Prostate gland (tissue), 2 donors: ENCODE measurements at regions not wholly inside any gene's neighbourhood (a gene's known extent, or its start where the extent isn't known, plus 50 kb on each side); places are given as distances from the start of the nearest gene placed in this dataset.
"Not testable (repeated sequence)": the region's sequence is repeated elsewhere in the genome, so short reads cannot be mapped to it uniquely, and the experiment has no call there.

ENCODE experiments used
- DNase-seq: peaks from one replicate; pipeline ENCODE4 v3.0.0-alpha.2; 2019; ENCODE audit warnings: low spot score
- H3K27ac ChIP-seq, 2 donors: fragments of 200-600 bp; sonication (generic); 2 replicates each; pipeline ENCODE4 v1.5.1; 2017 to 2019
- H3K27me3 ChIP-seq: fragments of 200-600 bp; sonication (generic); replicated peaks from 2 replicates; pipeline ENCODE4 v1.5.1; 2019; ENCODE audit not compliant: insufficient read depth
- H3K36me3 ChIP-seq, 2 donors: fragments of 200-600 bp; sonication (generic); 1 replicate in 1 of 2; 2 replicates in 1 of 2; pipeline versions ENCODE4 v1.5.1 to v1.8.1; 2017 to 2019
- H3K4me1 ChIP-seq: fragments of 200-600 bp; sonication (generic); replicated peaks from 2 replicates; pipeline ENCODE4 v1.5.1; 2019
- H3K4me3 ChIP-seq, 2 donors: fragments of 200-600 bp; sonication (generic); 2 replicates each; pipeline ENCODE4 v1.5.1; 2017 to 2019
- H3K9me3 ChIP-seq: fragments of 200-600 bp; sonication (generic); 2 replicates; pipeline ENCODE4 v1.5.1; 2017
- POLR2A ChIP-seq: fragments of 450-650 bp; IDR thresholded peaks from one replicate; pipeline ENCODE4 v1.6.1; 2016; ENCODE audit warnings: antibody characterized with exemption, mild to moderate bottlenecking
- POLR2AphosphoS5 ChIP-seq: sonication (generic); formaldehyde crosslinking; IDR thresholded peaks from one replicate; pipeline ENCODE4 v1.6.1; 2017; ENCODE audit warnings: antibody characterized with exemption
- WGBS: methylation state at CpG from one replicate; pipeline ENCODE4 v1.1.5; 2018; 5-methylcytosine and 5-hydroxymethylcytosine counted together
- intact Hi-C: fragments of 100-400 bp; cut with DNase I; formaldehyde crosslinking; loops from one replicate; pipeline ENCODE4 v1.14.2; 2022
- TF ChIP-seq, protein P1 (sequence below), 4 experiments: fragments of 200-600 bp in 2 of 4; fragments of 450-650 bp in 2 of 4; sonication (generic) in 2 of 4; IDR thresholded peaks; 1 replicate in 3 of 4; 2 replicates in 1 of 4; pipeline ENCODE4 v1.5.1; 2016 to 2019; ENCODE audit warnings: antibody characterized with exemption in 4 of 4, mild to moderate bottlenecking in 2 of 4, moderate library complexity in 2 of 4

DNA sequence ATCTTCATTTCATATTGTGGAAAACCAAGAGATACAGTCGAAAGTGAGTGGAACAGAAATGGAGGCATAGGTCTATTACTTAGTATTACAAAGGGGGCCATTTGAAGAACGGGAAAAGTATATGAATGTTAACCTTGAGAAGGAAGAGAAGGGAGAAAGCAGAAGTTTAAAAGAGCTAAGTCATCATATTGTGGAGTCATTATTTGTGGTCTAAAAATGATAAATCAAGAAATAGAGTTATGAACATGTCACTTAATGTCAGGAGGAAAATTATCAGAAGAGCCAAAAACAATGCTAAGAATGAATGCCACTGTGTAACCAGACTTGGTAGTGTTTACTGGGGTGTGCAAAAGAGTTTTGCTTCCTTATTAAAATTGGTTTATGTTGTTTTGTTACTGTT is 589.5 kb upstream of the LCORL start:
- WGBS, result 76% methylated on average over 2 of the region's 2 CpGs
- no peak for DNase-seq
- no peaks in the 10 kb centered on the region for H3K36me3 ChIP-seq

DNA sequence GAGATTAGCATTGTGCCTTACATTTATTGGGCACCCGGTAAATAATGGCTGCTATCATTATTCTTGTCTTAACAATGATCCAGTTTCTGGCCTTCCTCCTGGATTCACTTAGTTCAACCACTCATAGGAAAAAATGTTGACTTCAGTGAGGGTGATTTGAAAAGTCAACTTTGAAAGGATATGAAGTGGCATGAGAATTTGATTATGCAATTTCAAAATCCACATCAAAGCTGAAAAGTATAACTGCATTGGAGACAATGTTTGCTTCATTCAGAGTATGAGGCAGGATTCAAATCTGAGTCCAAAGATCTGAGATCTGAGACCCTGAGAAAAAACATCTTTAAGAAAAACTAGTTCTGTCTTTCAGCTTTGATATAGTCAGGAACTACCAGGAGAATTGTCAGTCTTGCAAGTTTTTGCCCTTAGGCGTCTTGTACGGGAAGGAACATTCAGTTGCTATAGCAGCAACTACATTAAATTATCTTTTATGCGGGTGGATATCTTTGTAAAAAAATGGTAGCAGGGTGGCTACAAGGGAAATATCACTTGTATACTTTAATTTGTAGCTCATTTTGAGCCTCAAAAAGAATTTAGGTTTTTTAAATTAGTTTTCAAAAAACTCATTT is 587.5 kb upstream of the LCORL start:
- Histone ChIP-seq H3K36me3 (no peaks in the 10 kb centered on the region), H3K27ac (no peak overlapping the region), H3K27me3 (no peaks in the 10 kb centered on the region), H3K4me1 (no peaks in the 10 kb centered on the region), H3K4me3 (no peak overlapping the region), H3K9me3 (no peaks in the 10 kb centered on the region)
- DNase-seq, result no peak
- intact Hi-C loops, result no loop called here
- TF ChIP-seq POLR2AphosphoS5 (no peak), POLR2A (no peak)
- 60% methylated on average over 4 of the region's 4 CpGs for WGBS

More for the DNA sequence above, 589.5 kb upstream of the LCORL start:
- no peak overlapping the region for H3K27ac ChIP-seq
- H3K4me1 ChIP-seq, result no peaks in the 10 kb centered on the region
- TF ChIP-seq, protein P1, sequence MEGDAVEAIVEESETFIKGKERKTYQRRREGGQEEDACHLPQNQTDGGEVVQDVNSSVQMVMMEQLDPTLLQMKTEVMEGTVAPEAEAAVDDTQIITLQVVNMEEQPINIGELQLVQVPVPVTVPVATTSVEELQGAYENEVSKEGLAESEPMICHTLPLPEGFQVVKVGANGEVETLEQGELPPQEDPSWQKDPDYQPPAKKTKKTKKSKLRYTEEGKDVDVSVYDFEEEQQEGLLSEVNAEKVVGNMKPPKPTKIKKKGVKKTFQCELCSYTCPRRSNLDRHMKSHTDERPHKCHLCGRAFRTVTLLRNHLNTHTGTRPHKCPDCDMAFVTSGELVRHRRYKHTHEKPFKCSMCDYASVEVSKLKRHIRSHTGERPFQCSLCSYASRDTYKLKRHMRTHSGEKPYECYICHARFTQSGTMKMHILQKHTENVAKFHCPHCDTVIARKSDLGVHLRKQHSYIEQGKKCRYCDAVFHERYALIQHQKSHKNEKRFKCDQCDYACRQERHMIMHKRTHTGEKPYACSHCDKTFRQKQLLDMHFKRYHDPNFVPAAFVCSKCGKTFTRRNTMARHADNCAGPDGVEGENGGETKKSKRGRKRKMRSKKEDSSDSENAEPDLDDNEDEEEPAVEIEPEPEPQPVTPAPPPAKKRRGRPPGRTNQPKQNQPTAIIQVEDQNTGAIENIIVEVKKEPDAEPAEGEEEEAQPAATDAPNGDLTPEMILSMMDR (IDR thresholded peaks at IDR 0.05), result no peak
- no peak for TF ChIP-seq POLR2AphosphoS5
- no peak for TF ChIP-seq POLR2A
- H3K9me3 ChIP-seq, result no peaks in the 10 kb centered on the region
- no peak overlapping the region for H3K4me3 ChIP-seq
- intact Hi-C loops, result no loop called here
- no peaks in the 10 kb centered on the region for H3K27me3 ChIP-seq

DNA sequence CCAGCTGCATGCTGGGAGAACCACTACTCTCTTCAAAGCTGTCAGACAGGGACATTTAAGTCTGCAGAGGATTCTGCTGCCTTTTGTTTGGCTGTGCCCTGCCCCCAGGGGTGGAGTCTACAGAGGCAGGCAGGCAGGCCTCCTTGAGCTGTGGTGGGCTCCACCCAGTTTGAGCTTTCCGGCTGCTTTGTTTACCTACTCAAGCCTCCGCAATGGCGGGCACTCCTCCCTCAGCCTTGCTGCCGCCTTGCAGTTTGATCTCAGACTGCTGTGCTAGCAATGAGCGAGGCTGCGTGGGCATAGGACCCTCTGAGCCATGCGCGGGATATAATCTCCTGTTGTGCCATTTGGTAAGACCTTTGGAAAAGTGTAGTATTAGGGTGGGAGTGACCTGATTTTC is 581.1 kb upstream of the LCORL start:
- DNase-seq, H3K4me1 ChIP-seq, H3K36me3 ChIP-seq, H3K4me3 ChIP-seq, intact Hi-C loops, H3K9me3 ChIP-seq, H3K27ac ChIP-seq, H3K27me3 ChIP-seq: not testable (repeated sequence)
- WGBS, result 95% methylated on average over 8 of the region's 8 CpGs

DNA sequence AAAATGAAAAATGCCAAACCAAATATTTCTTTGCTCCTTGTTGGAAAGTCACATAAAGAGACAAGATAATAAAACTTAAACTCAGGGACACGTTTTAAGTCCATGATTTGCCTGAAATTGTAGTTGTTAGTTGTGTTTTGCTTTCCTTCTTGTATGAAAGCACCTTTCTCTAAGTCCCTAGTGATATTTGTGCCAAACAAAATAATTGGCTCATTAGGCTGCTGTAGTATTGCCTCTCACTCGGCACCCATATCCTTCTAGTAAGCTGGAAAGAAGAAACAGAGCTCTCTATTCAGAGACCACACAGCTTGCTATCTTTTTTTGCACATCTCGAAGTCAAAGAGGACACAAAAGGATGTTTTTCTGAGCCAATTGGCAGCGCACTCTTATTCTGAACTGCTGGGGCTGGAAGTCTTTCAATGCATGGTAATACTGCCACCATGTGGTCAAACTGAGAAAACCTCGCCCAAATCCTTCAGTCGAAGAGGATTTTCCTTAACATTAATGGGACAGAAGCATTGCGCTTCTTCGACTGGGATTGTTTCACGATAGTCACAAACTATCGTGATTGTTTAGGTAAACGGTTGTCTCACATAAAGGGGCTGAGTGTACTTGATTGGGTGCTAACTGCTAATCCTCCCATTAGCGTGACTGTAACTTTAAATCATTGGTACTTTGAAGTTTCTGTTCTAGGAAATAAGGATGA is 571.9 kb upstream of the LCORL start:
- peak overlapping the region; percentile 45 to 49 for H3K27ac ChIP-seq
- TF ChIP-seq POLR2AphosphoS5, result no peak
- TF ChIP-seq, protein P1 (IDR thresholded peaks at IDR 0.05), result peak; percentile 27 to 86 (median 72)
- H3K4me1 ChIP-seq, result no peaks in the 10 kb centered on the region
- intact Hi-C loops, result loop anchor here (5.0 kb wide), 2 partner anchors 776 to 1046 kb away; no protein-coding TSS in a partner anchor
- peak overlapping the region in 1 of 2 donors; percentile 8 for H3K4me3 ChIP-seq
- WGBS, result 6% methylated on average over 12 of the region's 12 CpGs
- H3K36me3 ChIP-seq, result no peaks in the 10 kb centered on the region
- no peaks in the 10 kb centered on the region for H3K9me3 ChIP-seq
- peak; percentile 60 for DNase-seq
- no peaks in the 10 kb centered on the region for H3K27me3 ChIP-seq

DNA sequence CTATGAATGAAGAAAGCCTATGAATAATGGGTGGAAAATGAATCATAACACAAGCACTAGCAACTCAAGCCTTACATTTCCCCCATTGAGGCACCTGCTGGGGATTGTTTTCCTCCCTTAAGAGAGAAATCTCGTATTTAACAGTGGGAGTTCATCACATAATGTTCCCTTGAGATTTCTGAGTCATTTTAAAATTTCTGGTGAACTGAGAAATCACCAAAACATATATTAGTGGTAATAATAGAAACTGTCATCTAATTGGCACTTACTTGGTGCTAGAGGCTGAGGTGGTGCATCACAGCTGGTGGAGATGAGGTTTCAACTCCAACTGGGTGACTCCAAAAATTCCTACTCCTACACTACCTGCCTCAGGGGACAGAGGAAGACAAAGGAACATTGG is 561.3 kb upstream of the LCORL start:
- Histone ChIP-seq H3K4me3 (no peak overlapping the region), H3K27me3 (no peaks in the 10 kb centered on the region), H3K27ac (no peak overlapping the region), H3K36me3 (no peaks in the 10 kb centered on the region), H3K4me1 (no peaks in the 10 kb centered on the region), H3K9me3 (no peaks in the 10 kb centered on the region)
- 37% methylated on average over 1 of the region's 1 CpG for whole genome bisulfite sequencing
- intact Hi-C loops, result no loop called here
- TF ChIP-seq POLR2A (no peak), POLR2AphosphoS5 (no peak)
- TF ChIP-seq, protein P1 (IDR thresholded peaks at IDR 0.05), result no peak
- DNase-seq, result no peak

DNA sequence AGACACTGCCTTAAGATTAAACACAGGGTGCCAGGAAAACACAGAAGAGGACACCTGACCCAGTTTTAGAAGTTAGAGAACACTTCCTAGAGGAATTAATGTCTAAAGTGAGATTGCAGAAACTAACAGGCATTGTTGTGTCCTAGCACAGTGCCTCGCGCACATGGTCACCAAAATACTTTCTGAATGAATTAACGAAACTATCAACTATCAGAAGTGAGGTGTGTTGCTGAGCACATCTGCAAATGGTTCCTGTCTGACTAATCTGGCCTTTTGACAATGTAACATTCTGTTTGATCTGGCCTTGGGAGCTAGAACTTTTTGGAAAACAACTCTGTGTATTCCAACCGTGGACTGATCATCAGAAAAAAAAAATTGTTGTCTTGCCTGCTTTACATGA is 556.8 kb upstream of the LCORL start:
- Histone ChIP-seq H3K27ac (no peak overlapping the region), H3K4me3 (no peak overlapping the region), H3K36me3 (no peaks in the 10 kb centered on the region), H3K27me3 (no peaks in the 10 kb centered on the region), H3K4me1 (no peaks in the 10 kb centered on the region), H3K9me3 (no peaks in the 10 kb centered on the region)
- DNase-seq, result no peak
- WGBS, result 67% methylated on average over 4 of the region's 4 CpGs
- intact Hi-C loops, result no loop called here
- TF ChIP-seq POLR2AphosphoS5, result no peak
- no peak for TF ChIP-seq POLR2A
- TF ChIP-seq, protein P1 (IDR thresholded peaks at IDR 0.05), result no peak
